SW480 (cell line): ENCODE measurements at regions not wholly inside any gene's neighbourhood (a gene's known extent, or its start where the extent isn't known, plus 50 kb on each side); places are given as distances from the start of the nearest gene placed in this dataset.

ENCODE experiments used
- DNase-seq: peaks from one replicate; pipeline ENCODE4 v3.0.0-alpha.2; 2016; ENCODE audit warnings: low spot score

- DNase-seq, result no peak
Observed at GRCh38 chr3:107428051-107428858, 51.0 kb downstream of the CCDC54 start.

GRCh38 chr3:107429320-107430181 lies 52.3 kb downstream of the CCDC54 start:
- peak; percentile 80 for DNase-seq

GRCh38 chr3:107430214-107430995 lies 53.2 kb downstream of the CCDC54 start:
- no peak for DNase-seq

- DNase-seq, result no peak
Observed at GRCh38 chr3:107430996-107431245, 53.7 kb downstream of the CCDC54 start.

- peak; percentile 77 for DNase-seq
Observed at GRCh38 chr3:107431246-107432012, 54.2 kb downstream of the CCDC54 start.

DNA sequence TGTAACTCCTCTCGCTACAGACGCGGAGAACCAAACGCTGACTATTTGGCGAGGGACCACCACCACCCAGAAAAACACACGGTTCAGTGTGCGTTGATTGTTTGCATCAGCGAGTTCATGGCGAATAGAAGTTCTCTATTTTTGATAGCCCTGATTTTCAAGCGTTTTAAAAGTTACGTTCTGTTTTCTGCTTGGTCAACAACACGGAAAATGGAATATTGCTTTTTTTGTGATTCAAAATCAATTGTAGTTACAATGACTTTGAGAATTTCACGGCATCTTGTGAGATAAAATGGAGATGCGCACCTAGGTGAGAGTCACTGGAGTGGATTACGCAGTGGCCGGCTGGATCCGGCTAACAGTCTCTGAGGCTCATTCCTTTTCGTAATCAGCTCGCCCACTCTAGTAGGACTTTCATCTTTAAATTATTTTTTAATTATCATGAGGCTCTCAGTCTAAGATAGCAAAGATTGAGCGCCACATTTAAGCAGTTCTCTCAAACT lies 54.8 kb downstream of the CCDC54 start:
- peak; percentile 52 for DNase-seq

DNA sequence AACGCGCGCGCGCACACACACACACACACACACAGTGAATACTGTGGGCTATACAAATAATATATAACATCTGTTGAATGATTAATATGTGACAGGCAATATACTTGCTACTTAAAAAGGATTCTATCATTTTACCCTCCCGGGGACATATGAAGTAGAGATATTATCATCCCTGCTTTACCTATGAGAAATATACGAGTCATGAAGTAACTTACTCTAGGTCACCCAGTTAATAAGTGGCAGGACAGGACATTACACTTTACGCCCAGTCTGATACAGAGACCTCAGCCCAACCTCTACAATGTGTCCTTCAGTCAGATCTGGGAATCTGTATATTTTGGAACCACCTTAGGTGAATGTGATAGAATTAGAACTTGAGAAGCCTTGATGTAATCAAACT lies 55.4 kb downstream of the CCDC54 start:
- DNase-seq, result peak; percentile 48

- DNase-seq, result no peak
Observed at GRCh38 chr3:107436029-107436428, 58.8 kb downstream of the CCDC54 start.

DNA sequence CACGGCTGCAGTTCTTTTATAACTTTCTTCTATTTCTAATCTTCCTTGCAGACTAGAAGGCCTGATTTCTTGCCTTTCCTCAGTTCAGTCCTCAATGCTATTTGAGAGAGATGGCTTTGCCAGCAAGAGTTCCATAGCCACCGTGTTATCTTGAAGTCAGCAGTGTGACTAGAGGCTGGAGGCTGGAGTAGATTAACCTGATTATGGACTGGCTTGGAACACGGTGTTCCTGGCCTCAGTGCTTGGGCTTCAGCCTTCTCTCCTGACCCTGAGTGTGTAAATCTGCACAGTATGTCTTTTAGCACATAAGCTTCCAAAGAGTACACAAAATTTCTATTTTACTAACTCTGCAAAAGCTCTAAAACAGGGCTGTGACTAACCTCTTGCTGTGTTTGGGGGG lies 61.4 kb downstream of the CCDC54 start:
- DNase-seq, result no peak

DNA sequence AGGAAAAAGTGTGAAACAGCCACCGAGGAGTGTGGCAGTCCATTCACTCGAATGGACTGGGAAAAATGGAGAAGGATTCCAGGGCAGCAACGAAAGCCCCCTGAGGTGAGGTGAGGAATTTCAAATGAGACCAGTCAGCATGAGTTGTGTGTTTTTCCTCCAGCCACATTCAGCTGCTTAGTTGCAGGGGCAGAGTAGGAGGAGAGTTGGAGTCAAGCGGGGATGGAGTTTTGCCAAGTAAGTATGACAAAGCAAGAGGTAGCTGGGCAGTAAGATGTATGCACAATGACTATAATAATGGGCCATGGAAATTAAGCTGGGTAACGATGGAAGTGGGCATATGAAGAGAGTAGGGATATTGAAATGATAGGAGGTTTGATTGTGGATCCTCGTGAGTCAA lies 64.4 kb downstream of the CCDC54 start:
- DNase-seq, result no peak

- DNase-seq, result no peak
Observed at GRCh38 chr3:107443461-107443860, 66.2 kb downstream of the CCDC54 start.

GRCh38 chr3:107446706-107447105 lies 69.5 kb downstream of the CCDC54 start:
- no peak for DNase-seq

GRCh38 chr3:107450254-107450893 lies 72.4 kb upstream of the BBX start:
- no peak for DNase-seq

DNA sequence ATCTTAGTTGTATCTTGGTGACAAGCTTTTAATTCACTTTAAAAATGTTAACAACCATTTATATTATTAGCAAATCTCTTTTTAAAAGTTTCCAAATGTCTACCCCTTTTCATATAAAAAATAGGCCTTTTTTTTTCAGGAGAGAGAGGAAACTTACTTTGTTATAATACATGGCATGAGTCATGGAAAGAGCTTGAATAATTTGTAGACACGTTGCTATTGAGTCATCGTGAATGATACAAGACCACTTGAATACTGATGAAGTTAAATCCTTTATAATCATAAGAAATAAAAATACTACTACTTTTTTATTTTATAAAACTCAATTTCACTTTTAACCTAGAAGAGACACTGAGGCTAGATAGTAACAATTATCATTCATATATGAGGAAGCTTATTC lies 70.3 kb upstream of the BBX start:
- DNase-seq, result no peak

- no peak for DNase-seq
Observed at GRCh38 chr3:107453504-107453903, 69.3 kb upstream of the BBX start.

GRCh38 chr3:107455621-107456020 lies 67.1 kb upstream of the BBX start:
- DNase-seq, result no peak

GRCh38 chr3:107456501-107456900 lies 66.3 kb upstream of the BBX start:
- DNase-seq, result no peak

DNA sequence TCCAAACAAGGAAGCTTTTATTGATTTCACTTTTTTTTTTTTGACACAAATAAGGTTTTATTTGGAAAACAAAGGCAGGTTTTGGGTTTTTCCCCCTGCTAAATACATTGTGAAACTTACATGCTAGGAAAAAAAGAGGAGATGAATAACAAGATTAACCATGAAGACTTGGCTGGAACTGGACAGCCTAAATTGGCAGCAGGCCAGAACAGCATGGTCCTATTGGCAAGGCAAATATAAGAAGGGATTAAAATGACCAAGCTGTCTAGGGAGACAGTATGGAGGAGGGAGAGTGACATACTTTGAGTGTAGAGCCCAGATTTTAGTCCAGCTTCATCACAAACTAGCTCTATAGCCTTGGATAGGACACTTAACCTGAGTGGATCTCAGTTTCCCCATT lies 63.9 kb upstream of the BBX start:
- no peak for DNase-seq

DNA sequence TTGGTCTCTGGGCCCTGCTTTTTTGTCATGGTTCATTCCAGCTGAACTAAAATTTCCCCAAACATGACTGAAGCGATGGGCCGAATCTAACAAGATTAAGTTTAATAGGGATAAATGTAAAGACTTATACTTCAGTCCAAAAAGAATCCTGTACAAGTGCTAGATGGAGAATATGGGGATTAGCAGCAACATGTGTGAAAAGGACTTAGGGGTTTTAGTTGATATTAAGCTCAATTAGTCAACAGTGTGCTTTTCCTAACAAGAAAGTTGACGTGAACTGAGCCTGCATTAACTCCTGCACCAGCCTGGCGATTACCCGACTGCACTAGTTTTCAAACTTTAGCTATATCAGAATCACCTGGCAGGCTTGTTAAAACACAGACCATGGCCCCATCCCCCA lies 61.0 kb upstream of the BBX start:
- DNase-seq, result no peak

- DNase-seq, result no peak
Observed at GRCh38 chr3:107464037-107464436, 58.7 kb upstream of the BBX start.

DNA sequence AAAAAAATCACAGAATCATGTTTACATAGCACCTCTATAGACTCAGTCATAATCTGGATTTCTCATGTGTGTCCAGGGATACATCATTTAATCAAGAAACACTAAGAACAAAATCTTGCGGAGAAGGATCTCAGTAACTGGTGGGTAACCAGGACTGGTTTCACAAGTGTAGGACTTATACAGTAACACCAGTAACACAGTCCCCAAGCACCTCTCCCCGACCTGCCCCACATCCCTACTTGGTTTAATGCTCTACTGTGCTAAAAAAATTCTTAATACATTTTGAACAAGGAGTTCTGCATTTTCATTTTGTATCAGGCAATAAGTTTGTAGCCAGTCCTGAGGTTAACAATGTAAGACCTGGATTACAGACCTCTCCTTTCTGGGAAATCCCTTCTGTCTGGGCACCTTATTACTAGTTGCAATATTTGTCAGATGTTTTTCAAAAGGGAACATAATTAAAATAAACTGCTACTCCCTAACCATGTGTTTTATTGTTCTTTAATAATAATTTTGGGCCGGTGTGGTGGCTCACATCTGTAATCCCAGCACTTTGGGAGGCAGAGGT lies 57.6 kb upstream of the BBX start:
- DNase-seq, result no peak
